Testis (tissue), 2 donors: ENCODE measurements at regions not wholly inside any gene's neighbourhood (a gene's known extent, or its start where the extent isn't known, plus 50 kb on each side); places are given as distances from the start of the nearest gene placed in this dataset.
A peak's percentile ranks its signal among the peaks of the same experiment; 100 is the strongest.

Experiments
- DNase-seq: peaks from one replicate; pipeline ENCODE4 v3.0.0-alpha.2; 2019
- H3K27ac ChIP-seq, 2 donors: fragments of 200-600 bp; sonication (generic); one replicate each; pipeline ENCODE4 v1.5.1; 2019
- H3K27me3 ChIP-seq: fragments of 200-600 bp; sonication (generic); one replicate; pipeline ENCODE4 v1.5.1; 2019
- H3K36me3 ChIP-seq: fragments of 200-600 bp; sonication (generic); one replicate; pipeline ENCODE4 v1.5.1; 2017; ENCODE audit warnings: low read depth; ENCODE audit errors: missing control alignments
- H3K4me1 ChIP-seq: fragments of 200-600 bp; sonication (generic); one replicate; pipeline ENCODE4 v1.5.1; 2019
- H3K4me3 ChIP-seq, 2 donors: fragments of 200-600 bp; sonication (generic); one replicate each; pipeline ENCODE4 v1.5.1; 2017 to 2019
- H3K9me3 ChIP-seq: fragments of 200-600 bp; sonication (generic); one replicate; pipeline ENCODE4 v1.5.1; 2017
- POLR2A ChIP-seq: fragments of 450-650 bp; IDR thresholded peaks from one replicate; pipeline ENCODE4 v1.6.1; 2017; ENCODE audit warnings: antibody characterized with exemption, mild to moderate bottlenecking, moderate library complexity
- WGBS, 2 donors: methylation state at CpG; one replicate each; pipeline ENCODE4 v1.1.5; 2018; 5-methylcytosine and 5-hydroxymethylcytosine counted together
- intact Hi-C: fragments of 100-400 bp; cut with DNase I; formaldehyde crosslinking; loops from one replicate; pipeline ENCODE4 v1.15.1; 2023; ENCODE audit warnings: low total_unique reads
- TF ChIP-seq, protein P1 (sequence below), 3 experiments: fragments of 450-650 bp in 2 of 3; fragments of 200-600 bp in 1 of 3; sonication (generic) in 1 of 3; IDR thresholded peaks; one replicate each; pipeline ENCODE4 v1.5.1; 2016 to 2019; ENCODE audit warnings: antibody characterized with exemption in 3 of 3, mild to moderate bottlenecking in 2 of 3, moderate library complexity in 1 of 3

DNA sequence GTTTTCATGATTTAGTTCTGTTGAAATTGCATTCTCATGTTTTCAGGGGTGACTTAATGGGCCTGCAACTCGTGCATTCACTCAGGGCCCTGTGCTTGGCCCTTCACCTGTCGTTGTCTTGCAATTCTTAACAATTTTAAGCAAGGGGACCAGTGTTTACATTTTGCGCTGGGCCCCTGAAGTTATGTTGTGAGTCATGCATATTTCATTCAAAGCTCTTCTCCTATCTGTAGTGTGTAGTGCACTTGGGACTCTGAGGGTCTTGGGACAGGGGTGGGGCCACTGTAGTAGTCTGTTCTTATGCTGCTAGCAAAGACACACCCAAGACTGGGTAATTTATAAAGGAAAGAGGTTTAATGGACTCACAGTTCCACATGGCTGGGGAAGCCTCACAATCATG, 211.2 kb upstream of the RXFP2 start:
- intact Hi-C loops = no loop called here
- Histone ChIP-seq H3K9me3 (no peaks in the 10 kb centered on the region), H3K36me3 (no peaks in the 10 kb centered on the region), H3K27me3 (no peaks in the 10 kb centered on the region), H3K4me1 (no peaks in the 10 kb centered on the region), H3K4me3 (no peak overlapping the region), H3K27ac (no peak overlapping the region)
- no peak for TF ChIP-seq POLR2A
- TF ChIP-seq, protein P1, sequence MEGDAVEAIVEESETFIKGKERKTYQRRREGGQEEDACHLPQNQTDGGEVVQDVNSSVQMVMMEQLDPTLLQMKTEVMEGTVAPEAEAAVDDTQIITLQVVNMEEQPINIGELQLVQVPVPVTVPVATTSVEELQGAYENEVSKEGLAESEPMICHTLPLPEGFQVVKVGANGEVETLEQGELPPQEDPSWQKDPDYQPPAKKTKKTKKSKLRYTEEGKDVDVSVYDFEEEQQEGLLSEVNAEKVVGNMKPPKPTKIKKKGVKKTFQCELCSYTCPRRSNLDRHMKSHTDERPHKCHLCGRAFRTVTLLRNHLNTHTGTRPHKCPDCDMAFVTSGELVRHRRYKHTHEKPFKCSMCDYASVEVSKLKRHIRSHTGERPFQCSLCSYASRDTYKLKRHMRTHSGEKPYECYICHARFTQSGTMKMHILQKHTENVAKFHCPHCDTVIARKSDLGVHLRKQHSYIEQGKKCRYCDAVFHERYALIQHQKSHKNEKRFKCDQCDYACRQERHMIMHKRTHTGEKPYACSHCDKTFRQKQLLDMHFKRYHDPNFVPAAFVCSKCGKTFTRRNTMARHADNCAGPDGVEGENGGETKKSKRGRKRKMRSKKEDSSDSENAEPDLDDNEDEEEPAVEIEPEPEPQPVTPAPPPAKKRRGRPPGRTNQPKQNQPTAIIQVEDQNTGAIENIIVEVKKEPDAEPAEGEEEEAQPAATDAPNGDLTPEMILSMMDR (IDR thresholded peaks at IDR 0.05) = no peak
- DNase-seq = no peak
- 85 to 88% methylated on average over 3 of the region's 3 CpGs for WGBS, 2 donors

DNA sequence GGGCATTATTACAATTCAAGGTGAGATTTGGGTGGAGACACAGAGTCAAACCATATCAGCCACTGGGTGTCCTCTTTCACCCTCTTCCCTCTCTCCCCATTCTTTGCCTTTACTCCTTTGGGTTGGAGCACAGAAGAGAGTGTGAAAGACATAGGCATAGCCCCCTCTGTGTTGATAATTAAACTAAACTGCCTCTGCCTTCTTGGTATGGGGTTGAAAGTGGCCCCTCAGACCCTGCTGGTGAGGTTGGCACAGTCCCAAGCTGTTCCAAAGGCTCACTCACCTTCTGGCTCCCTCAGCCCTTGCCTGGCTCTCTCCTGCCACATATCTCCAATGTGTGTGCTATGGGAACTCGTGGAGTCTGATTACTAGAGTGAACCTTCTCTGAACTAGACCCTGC, 210.6 kb upstream of the RXFP2 start:
- TF ChIP-seq POLR2A = no peak
- TF ChIP-seq, protein P1 (IDR thresholded peaks at IDR 0.05) = no peak
- Histone ChIP-seq H3K36me3 (no peaks in the 10 kb centered on the region), H3K9me3 (no peaks in the 10 kb centered on the region), H3K4me3 (no peak overlapping the region), H3K27ac (no peak overlapping the region), H3K27me3 (no peaks in the 10 kb centered on the region), H3K4me1 (no peaks in the 10 kb centered on the region)
- intact Hi-C loops = no loop called here
- DNase-seq = no peak
- 80 to 95% methylated on average over 1 of the region's 1 CpG for whole genome bisulfite sequencing, 2 donors

DNA sequence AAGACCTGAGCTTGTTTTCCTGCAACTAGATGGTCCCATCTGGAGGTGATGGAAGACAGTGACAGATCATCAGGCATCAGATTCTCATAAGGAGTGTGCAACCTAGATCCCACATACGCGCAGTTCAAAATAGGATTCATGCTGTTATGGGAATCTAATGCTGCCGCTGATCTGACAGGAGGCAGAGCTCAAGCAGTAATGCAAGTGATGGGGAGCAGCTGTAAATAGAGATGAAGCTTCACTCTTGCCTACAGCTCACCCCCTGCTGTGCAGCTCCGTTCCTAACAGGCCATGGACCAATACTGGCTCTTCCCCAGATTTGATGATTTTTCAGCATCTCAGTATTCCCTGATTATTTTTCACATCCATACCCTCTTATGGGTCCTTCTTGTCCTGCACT, 208.4 kb upstream of the RXFP2 start:
- no peak for DNase-seq

DNA sequence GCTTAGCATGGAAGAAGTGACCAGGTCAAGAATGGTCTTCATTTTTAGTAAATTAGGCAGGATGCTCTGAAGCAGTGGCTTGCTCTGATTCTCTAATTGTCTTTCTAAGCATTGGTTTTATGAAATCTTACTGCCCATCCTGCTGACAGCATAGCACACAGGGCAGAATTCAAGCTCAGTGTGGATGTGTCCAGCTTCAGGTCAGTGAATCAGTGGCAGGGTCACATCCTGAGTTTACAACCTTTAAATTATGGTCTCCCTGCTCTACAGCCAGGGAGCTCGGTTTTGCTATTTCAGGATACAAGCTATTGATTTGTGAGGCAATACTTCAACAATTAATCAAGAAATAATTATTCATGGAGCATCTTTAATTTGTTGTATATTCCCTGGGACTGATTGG, 202.3 kb upstream of the RXFP2 start:
- no peak overlapping the region for H3K4me3 ChIP-seq
- TF ChIP-seq, protein P1 (IDR thresholded peaks at IDR 0.05) = no peak
- TF ChIP-seq POLR2A = no peak
- H3K27me3 ChIP-seq = no peaks in the 10 kb centered on the region
- no peaks in the 10 kb centered on the region for H3K9me3 ChIP-seq
- 78 to 79% methylated on average over 1 of the region's 1 CpG for WGBS, 2 donors
- no peak for DNase-seq
- no peak overlapping the region for H3K27ac ChIP-seq
- intact Hi-C loops = no loop called here
- H3K36me3 ChIP-seq = no peaks in the 10 kb centered on the region
- no peaks in the 10 kb centered on the region for H3K4me1 ChIP-seq

More for the DNA sequence above, 208.4 kb upstream of the RXFP2 start:
- TF ChIP-seq POLR2A = no peak
- no peaks in the 10 kb centered on the region for H3K9me3 ChIP-seq
- H3K4me1 ChIP-seq = no peaks in the 10 kb centered on the region
- intact Hi-C loops = no loop called here
- no peak overlapping the region for H3K27ac ChIP-seq
- H3K27me3 ChIP-seq = no peaks in the 10 kb centered on the region
- H3K4me3 ChIP-seq = no peak overlapping the region
- 71 to 93% methylated on average over 4 of the region's 4 CpGs for WGBS, 2 donors
- no peaks in the 10 kb centered on the region for H3K36me3 ChIP-seq

DNA sequence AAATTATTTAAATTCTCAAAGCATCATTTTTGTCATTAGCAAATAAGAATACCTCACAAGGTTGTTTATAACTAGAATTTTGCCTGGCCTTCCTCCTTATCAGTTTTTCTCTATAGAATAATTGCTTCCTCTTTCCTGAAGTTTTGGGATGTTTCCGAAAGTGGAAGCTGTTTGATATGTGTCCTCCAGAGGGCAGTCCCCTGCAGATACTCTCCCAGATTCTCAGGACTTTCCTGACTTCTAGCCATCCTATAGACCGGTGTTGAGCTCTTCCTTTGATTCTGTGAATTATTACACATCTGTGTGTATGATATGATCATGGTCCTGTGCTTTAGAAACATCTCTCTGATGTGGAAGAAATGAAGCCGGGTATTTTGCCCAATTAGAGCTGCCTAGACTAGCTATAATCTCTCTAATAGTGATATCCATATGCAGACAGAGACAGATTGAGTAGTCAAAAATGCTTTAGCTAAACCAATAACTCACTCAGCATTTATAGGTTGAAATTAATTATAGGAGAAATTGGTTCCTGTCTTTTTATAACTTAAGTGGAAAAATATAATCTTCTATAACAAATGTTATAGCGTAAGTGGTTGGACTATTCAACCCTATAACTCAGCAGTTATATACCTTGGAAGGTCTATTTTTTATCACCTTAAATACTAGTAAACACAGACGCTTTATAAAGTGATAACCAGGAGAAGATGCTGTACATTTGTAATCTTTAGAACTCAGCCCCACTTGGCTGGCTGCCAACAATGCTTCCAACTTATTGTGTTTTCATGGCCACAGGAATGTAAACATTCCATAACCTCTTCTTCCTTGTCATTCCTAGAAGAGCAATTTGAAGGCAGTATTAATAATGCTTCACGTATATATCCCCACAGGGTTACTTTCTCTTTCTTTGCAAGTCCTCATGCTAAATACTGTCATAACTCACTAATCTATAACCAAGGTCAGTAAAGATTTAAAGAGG, 201.0 kb upstream of the RXFP2 start:
- no peak for DNase-seq
- Histone ChIP-seq H3K27me3 (no peaks in the 10 kb centered on the region), H3K27ac (no peak overlapping the region), H3K9me3 (no peaks in the 10 kb centered on the region), H3K4me3 (no peak overlapping the region), H3K4me1 (no peaks in the 10 kb centered on the region), H3K36me3 (no peaks in the 10 kb centered on the region)
- no peak for TF ChIP-seq POLR2A
- TF ChIP-seq, protein P1 (IDR thresholded peaks at IDR 0.05) = peak in 1 of 3 experiments; percentile 51
- WGBS, 2 donors = 36 to 53% methylated on average over 6 of the region's 6 CpGs
- intact Hi-C loops = no loop called here
